Esophagus muscularis mucosa (tissue), 4 donors: ENCODE measurements at regions not wholly inside any gene's neighbourhood (a gene's known extent, or its start where the extent isn't known, plus 50 kb on each side); places are given as distances from the start of the nearest gene placed in this dataset.

ENCODE experiments used
- DNase-seq: peaks from one replicate; pipeline ENCODE4 v3.0.0-alpha.2; 2017; ENCODE audit errors: extremely low spot score
- H3K27ac ChIP-seq, 4 donors: fragments of 200-600 bp; sonication (generic); replicated peaks in 1 of 4; 1 replicate in 3 of 4; 2 replicates in 1 of 4; pipeline ENCODE4 v1.5.1; 2016 to 2019; ENCODE audit warnings: mild to moderate bottlenecking in 1 of 4
- H3K27me3 ChIP-seq, 4 donors: fragments of 200-600 bp; sonication (generic); one replicate each; pipeline versions ENCODE4 v1.5.1 to v1.6.0; 2016 to 2019
- H3K36me3 ChIP-seq, 4 donors: fragments of 200-600 bp; sonication (generic); one replicate each; pipeline ENCODE4 v1.5.1; 2016 to 2019
- H3K4me1 ChIP-seq, 4 donors: fragments of 200-600 bp; sonication (generic); one replicate each; pipeline ENCODE4 v1.5.1; 2016 to 2019
- H3K4me3 ChIP-seq, 4 donors: fragments of 200-600 bp; sonication (generic); 1 replicate in 2 of 4; 2 replicates in 2 of 4; pipeline ENCODE4 v1.5.1; 2016 to 2019; ENCODE audit warnings: mild to moderate bottlenecking in 4 of 4, moderate library complexity in 1 of 4
- H3K9me3 ChIP-seq, 4 donors: fragments of 200-600 bp; sonication (generic); 1 replicate in 3 of 4; 2 replicates in 1 of 4; pipeline ENCODE4 v1.5.1; 2016 to 2019
- EP300 ChIP-seq: sonication (generic); formaldehyde crosslinking; IDR thresholded peaks from one replicate; pipeline ENCODE4 v1.6.1; 2017; ENCODE audit warnings: antibody characterized with exemption
- POLR2A ChIP-seq: fragments of 450-650 bp; IDR thresholded peaks from one replicate; pipeline ENCODE4 v1.6.1; 2017; ENCODE audit warnings: antibody characterized with exemption, moderate library complexity, mild to moderate bottlenecking, low read depth
- POLR2AphosphoS5 ChIP-seq, 2 donors: sonication (generic); formaldehyde crosslinking; IDR thresholded peaks; one replicate each; pipeline ENCODE4 v1.6.1; 2017; ENCODE audit warnings: antibody characterized with exemption in 2 of 2
- WGBS: methylation state at CpG from one replicate; pipeline ENCODE4 v1.1.5; 2018; 5-methylcytosine and 5-hydroxymethylcytosine counted together
- intact Hi-C: fragments of 100-400 bp; cut with DNase I; formaldehyde crosslinking; loops from one replicate; pipeline ENCODE4 v1.15.1; 2023
- TF ChIP-seq, protein P1 (sequence below), 3 experiments: fragments of 200-600 bp in 2 of 3; fragments of 450-650 bp in 1 of 3; sonication (generic) in 2 of 3; IDR thresholded peaks; one replicate each; pipeline ENCODE4 v1.5.1; 2017 to 2019; ENCODE audit warnings: antibody characterized with exemption in 3 of 3, mild to moderate bottlenecking in 2 of 3, moderate library complexity in 1 of 3

- peak; percentile 70 for DNase-seq
- Histone ChIP-seq H3K27me3 (peaks cover 0 to 10% (median 0%) of the 10 kb centered on the region in 4 donors), H3K36me3 (no peaks in the 10 kb centered on the region), H3K27ac (no peak overlapping the region), H3K4me1 (no peaks in the 10 kb centered on the region), H3K4me3 (no peak overlapping the region), H3K9me3 (no peaks in the 10 kb centered on the region)
- intact Hi-C loops: no loop called here
- WGBS: 60% methylated on average over 3 of the region's 3 CpGs
- no peak for TF ChIP-seq POLR2A
- TF ChIP-seq, protein P1, sequence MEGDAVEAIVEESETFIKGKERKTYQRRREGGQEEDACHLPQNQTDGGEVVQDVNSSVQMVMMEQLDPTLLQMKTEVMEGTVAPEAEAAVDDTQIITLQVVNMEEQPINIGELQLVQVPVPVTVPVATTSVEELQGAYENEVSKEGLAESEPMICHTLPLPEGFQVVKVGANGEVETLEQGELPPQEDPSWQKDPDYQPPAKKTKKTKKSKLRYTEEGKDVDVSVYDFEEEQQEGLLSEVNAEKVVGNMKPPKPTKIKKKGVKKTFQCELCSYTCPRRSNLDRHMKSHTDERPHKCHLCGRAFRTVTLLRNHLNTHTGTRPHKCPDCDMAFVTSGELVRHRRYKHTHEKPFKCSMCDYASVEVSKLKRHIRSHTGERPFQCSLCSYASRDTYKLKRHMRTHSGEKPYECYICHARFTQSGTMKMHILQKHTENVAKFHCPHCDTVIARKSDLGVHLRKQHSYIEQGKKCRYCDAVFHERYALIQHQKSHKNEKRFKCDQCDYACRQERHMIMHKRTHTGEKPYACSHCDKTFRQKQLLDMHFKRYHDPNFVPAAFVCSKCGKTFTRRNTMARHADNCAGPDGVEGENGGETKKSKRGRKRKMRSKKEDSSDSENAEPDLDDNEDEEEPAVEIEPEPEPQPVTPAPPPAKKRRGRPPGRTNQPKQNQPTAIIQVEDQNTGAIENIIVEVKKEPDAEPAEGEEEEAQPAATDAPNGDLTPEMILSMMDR (IDR thresholded peaks at IDR 0.05): no peak
- no peak for TF ChIP-seq POLR2AphosphoS5 (IDR thresholded peaks at IDR 0.05)
- no peak for TF ChIP-seq EP300
Observed at GRCh38 chr15:91599261-91599660, 254.2 kb upstream of the SLCO3A1 start.

- WGBS: 67% methylated on average over 4 of the region's 4 CpGs
- peaks cover 0 to 5% (median 0%) of the 10 kb centered on the region in 4 donors for H3K27me3 ChIP-seq
Observed at GRCh38 chr15:91603384-91604080, 250.0 kb upstream of the SLCO3A1 start.

DNA sequence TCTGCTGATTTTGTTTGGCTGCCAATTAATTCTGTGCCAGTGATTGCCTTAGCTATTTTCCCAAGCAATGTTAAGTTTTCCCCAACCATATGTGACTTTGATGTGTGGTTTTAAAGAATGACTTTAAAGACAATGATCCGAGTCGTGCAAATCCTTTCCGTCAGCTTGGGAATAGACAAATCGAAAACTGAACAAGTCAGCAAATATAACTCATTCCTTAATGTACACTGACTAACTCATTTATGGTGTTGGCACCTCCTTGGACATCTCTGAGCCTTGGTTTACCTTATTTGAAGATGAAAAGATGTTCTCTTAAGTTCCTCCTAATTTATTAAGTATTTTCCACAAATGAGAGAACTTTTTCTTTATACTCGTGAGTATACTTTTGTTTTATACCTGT lies 249.4 kb upstream of the SLCO3A1 start:
- no peaks in the 10 kb centered on the region for H3K4me1 ChIP-seq
- H3K9me3 ChIP-seq: no peaks in the 10 kb centered on the region
- peaks cover 0 to 1% (median 0%) of the 10 kb centered on the region in 4 donors for H3K27me3 ChIP-seq
- no peaks in the 10 kb centered on the region for H3K36me3 ChIP-seq
- WGBS: 66% methylated on average over 5 of the region's 5 CpGs
- no peak for DNase-seq
- no peak for TF ChIP-seq EP300
- no peak for TF ChIP-seq POLR2AphosphoS5 (IDR thresholded peaks at IDR 0.05)
- TF ChIP-seq POLR2A: no peak
- TF ChIP-seq, protein P1 (IDR thresholded peaks at IDR 0.05): no peak
- intact Hi-C loops: no loop called here
- no peak overlapping the region for H3K27ac ChIP-seq
- no peak overlapping the region for H3K4me3 ChIP-seq

More at GRCh38 chr15:91603384-91604080, 250.0 kb upstream of the SLCO3A1 start:
- Histone ChIP-seq H3K27ac (no peak overlapping the region), H3K4me3 (no peak overlapping the region), H3K9me3 (no peaks in the 10 kb centered on the region), H3K36me3 (no peaks in the 10 kb centered on the region), H3K4me1 (no peaks in the 10 kb centered on the region)
- peak; percentile 60 for DNase-seq
- intact Hi-C loops: no loop called here
- TF ChIP-seq POLR2AphosphoS5 (IDR thresholded peaks at IDR 0.05) (no peak), POLR2A (no peak), EP300 (no peak)
- TF ChIP-seq, protein P1 (IDR thresholded peaks at IDR 0.05): no peak

GRCh38 chr15:91605576-91605975 lies 247.9 kb upstream of the SLCO3A1 start:
- WGBS: 69% methylated on average over 2 of the region's 2 CpGs
- Histone ChIP-seq H3K27me3 (no peaks in the 10 kb centered on the region), H3K36me3 (no peaks in the 10 kb centered on the region), H3K9me3 (no peaks in the 10 kb centered on the region), H3K4me1 (peaks cover 0 to 11% (median 7%) of the 10 kb centered on the region in 4 donors), H3K4me3 (no peak overlapping the region), H3K27ac (no peak overlapping the region)
- intact Hi-C loops: no loop called here
- TF ChIP-seq POLR2A: no peak
- no peak for DNase-seq

GRCh38 chr15:91609231-91609630 lies 244.3 kb upstream of the SLCO3A1 start:
- no peaks in the 10 kb centered on the region for H3K9me3 ChIP-seq
- TF ChIP-seq POLR2AphosphoS5 (IDR thresholded peaks at IDR 0.05) (no peak), POLR2A (no peak), EP300 (no peak)
- TF ChIP-seq, protein P1 (IDR thresholded peaks at IDR 0.05): no peak
- intact Hi-C loops: no loop called here
- H3K4me3 ChIP-seq: no peak overlapping the region
- H3K4me1 ChIP-seq: peaks cover 0 to 13% (median 7%) of the 10 kb centered on the region in 4 donors
- H3K27me3 ChIP-seq: no peaks in the 10 kb centered on the region
- no peak overlapping the region for H3K27ac ChIP-seq
- no peaks in the 10 kb centered on the region for H3K36me3 ChIP-seq
- DNase-seq: peak; percentile 82
- 72% methylated on average over 8 of the region's 8 CpGs for WGBS
